ENCODE measurements at regions not wholly inside any gene's neighbourhood (a gene's known extent, or its start where the extent isn't known, plus 50 kb on each side); places are given as distances from the start of the nearest gene placed in this dataset.

DNA sequence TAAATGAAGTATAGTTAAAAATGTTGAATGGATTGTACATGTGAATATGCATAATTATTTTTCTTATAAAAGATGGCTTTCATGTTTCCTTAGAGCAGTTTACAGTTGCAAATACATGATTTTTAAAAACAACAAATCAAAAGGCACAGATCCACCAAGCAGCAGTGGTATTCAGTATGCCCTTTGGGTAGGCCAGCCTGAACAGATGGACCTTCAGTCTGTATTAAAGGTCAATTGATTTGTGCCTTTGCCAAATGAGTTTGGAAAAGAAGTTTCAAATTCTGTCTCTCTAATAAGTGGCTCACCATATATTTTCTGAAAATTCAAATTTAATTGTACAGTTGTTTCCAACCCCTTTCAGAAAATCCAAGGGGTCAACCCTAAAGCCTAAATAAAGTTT lies 477.1 kb downstream of the NSUN3 start:
- TF ChIP-seq CTCF (conservative IDR thresholded peaks at IDR 0.05; ENCODE audit: low read depth, low read length) (no peak), EZH2 (IDR thresholded peaks at IDR 0.05; ENCODE audit: borderline replicate concordance, low read depth, low read length, poor library complexity, severe bottlenecking) (no peak)

Data from A673 (cell line).